ENCODE measurements at regions not wholly inside any gene's neighbourhood (a gene's known extent, or its start where the extent isn't known, plus 50 kb on each side); places are given as distances from the start of the nearest gene placed in this dataset.

GRCh38 chr6:91804981-91805380, 1218.1 kb upstream of the MAP3K7 start:
- no peak for DNase-seq

DNA sequence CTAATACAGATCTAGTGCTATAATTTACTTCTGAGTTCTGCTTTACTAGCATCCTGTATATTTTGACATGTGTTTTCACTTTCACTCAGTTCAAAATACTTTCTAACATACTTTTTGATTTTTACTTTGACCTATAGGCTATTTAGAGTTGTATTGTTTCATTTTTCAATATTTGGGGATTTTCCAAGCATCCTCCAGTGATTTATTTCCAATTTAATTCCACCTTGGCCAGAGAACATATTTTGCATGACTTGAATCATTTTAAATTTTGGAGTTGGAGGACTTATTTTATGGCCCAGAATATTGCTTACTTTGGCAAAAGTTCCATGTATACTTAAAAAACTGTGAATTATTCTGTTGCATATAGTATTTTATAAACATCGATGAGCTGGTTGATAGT, 1215.6 kb upstream of the MAP3K7 start:
- DNase-seq = peak; percentile 44

DNA sequence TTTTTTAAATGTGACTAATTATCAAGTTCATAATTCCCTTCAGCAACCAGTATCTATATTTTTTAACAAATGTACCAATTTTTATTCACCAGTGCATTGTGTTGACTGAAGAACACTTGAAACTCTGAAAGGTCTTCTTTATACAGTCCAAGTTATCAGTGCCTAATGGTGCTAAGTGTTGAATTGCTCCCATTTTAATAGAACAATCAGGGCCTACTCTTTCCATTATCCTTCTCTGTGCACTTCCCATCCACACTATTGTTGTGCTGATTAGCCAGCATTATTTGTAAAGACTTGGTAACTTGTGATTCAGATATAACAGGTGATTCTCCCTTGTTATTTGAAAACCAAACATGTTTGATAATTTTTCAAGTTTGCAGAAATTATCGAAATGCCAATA, 1209.7 kb upstream of the MAP3K7 start:
- no peak for DNase-seq

DNA sequence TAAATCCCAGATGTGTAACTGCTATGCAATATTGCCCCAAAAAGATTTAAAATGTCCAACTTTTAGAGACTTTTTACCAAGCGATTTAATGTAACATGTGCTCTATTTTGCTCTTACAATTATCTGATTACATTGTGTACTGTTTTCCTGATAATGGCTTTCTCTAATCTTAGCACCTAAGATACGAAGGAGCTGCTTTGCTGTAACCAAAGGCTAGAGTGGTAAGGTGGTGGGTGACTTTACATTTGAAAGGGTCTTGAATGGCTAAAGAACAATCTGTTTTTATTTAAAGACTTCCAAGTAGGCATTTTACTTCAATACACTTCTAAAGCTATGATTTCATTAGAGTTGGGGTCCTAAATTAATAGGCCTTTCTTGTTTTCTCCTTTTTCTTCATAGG, 1201.6 kb upstream of the MAP3K7 start:
- no peak for DNase-seq

GRCh38 chr6:91786474-91787184, 1199.8 kb upstream of the MAP3K7 start:
- DNase-seq = no peak

GRCh38 chr6:91782802-91783201, 1195.9 kb upstream of the MAP3K7 start:
- peak; percentile 25 for DNase-seq

DNA sequence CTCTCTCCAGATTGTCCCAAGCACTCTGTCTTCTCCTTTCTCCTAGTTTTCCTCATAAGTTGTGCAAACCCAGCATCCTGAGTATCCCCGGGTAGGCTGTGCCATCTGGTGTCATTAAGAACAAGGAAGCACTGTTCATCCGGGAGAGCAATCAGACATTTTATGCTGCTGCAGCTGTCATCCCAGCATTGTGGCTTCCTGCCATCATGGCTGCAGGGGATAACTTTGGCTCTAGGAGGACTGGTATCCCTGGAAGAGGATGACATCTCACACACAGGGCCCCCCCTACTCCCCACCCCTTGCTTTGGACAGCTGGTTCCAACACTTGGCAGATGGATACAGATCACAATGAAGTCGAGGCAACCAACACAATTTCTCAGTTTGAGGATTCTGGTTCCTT, 1195.1 kb upstream of the MAP3K7 start:
- DNase-seq = peak; percentile 41

GRCh38 chr6:91780270-91780669, 1193.4 kb upstream of the MAP3K7 start:
- DNase-seq = no peak

DNA sequence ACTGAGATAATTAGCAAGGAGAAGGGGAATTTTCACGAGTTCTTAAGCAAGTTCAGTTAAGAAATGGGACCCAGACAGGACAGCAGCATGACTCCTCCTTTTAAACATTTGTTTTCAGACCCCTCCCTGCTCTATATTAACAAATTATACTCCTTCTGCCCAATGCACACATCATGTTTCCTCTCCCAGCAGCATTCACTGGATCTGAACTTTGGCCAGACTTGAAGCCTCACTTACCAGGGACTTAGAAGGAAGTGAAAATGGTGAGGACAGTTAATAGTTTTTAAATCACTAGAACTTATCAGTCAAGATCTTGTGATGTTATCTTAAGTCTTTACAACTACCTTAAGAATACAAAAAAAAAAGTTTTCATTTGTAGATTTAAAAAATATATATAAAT, 1174.7 kb upstream of the MAP3K7 start:
- DNase-seq = no peak

DNA sequence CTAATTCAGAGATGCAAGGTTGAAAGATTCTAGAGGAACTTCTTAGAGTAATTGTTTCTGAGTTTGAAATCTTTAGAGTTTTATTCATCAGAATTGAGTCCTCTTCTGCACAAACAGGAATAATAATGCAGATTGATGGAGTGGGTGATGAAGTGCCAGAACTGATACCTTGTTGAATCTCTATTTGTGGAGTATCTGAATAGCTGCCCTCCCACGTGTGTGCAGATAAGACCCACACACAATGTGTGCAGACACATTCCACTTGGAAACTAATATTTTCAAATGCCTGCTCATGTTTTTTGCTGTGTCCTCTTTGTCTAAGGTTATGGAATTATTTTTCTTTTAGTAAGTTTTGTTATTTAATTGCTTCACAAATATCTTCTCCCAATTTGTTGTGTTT, 1167.8 kb upstream of the MAP3K7 start:
- DNase-seq = no peak

GRCh38 chr6:91751526-91751925, 1164.7 kb upstream of the MAP3K7 start:
- DNase-seq = no peak

- no peak for DNase-seq
Measured at GRCh38 chr6:91744566-91744965, 1157.7 kb upstream of the MAP3K7 start.

- DNase-seq = no peak
Measured at GRCh38 chr6:91743756-91744155, 1156.9 kb upstream of the MAP3K7 start.

- no peak for DNase-seq
Measured at GRCh38 chr6:91731939-91732338, 1145.1 kb upstream of the MAP3K7 start.

- DNase-seq = no peak
Measured at GRCh38 chr6:91730710-91731109, 1143.8 kb upstream of the MAP3K7 start.

DNA sequence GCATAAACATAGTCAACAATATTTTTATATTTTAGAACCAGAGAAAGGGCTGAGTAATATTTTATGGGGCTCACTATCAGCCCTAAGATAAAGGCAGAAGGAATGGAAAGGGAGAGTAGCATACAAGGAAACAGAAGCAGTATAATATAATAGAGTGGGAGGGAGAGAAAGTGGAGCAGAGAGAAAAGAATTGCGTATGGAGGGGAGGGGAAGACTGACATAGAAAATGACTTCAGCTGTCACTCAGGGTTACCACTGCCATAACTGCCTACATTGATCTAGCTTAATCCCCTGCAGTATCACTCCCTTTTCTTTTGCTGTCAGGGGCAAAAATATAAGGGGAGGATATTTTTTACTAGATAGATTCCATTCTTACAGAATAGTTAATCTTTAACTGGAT, 1133.5 kb upstream of the MAP3K7 start:
- no peak for DNase-seq

GRCh38 chr6:91719414-91719813, 1132.5 kb upstream of the MAP3K7 start:
- DNase-seq = no peak

GRCh38 chr6:91718198-91718597, 1131.3 kb upstream of the MAP3K7 start:
- DNase-seq = no peak

GRCh38 chr6:91717094-91717493, 1130.2 kb upstream of the MAP3K7 start:
- no peak for DNase-seq

GRCh38 chr6:91716361-91716760, 1129.5 kb upstream of the MAP3K7 start:
- DNase-seq = no peak

- no peak for DNase-seq
Measured at GRCh38 chr6:91715171-91715805, 1128.4 kb upstream of the MAP3K7 start.

GRCh38 chr6:91713911-91714310, 1127.0 kb upstream of the MAP3K7 start:
- DNase-seq = no peak

GRCh38 chr6:91711518-91711917, 1124.6 kb upstream of the MAP3K7 start:
- no peak for DNase-seq

GRCh38 chr6:91710342-91710741, 1123.5 kb upstream of the MAP3K7 start:
- DNase-seq = no peak

Data from muscle of arm (tissue), 1 donor.